ENCODE measurements at regions not wholly inside any gene's neighbourhood (a gene's known extent, or its start where the extent isn't known, plus 50 kb on each side); places are given as distances from the start of the nearest gene placed in this dataset.

- TF ChIP-seq EZH2 (IDR thresholded peaks at IDR 0.05; ENCODE audit: low read length), result no peak
- no peak for TF ChIP-seq CTCF (optimal IDR thresholded peaks at IDR 0.05 in 1 of 3, IDR thresholded peaks at IDR 0.05 in 1 of 3, conservative IDR thresholded peaks at IDR 0.05 in 1 of 3; ENCODE audit: extremely low read depth in 1 of 3, insufficient read depth in 2 of 3, low read length in 3 of 3)
- Histone ChIP-seq H3K36me3 (ENCODE audit: control insufficient read depth in 2 of 2, extremely low read depth in 1 of 2, insufficient read depth in 2 of 2, low read length in 2 of 2) (no peaks in the 10 kb centered on the region), H3K4me3 (ENCODE audit: control insufficient read depth in 2 of 3, extremely low read depth in 1 of 3, insufficient read depth in 2 of 3, low read depth in 1 of 3, low read length in 3 of 3) (no peak overlapping the region), H3K79me2 (ENCODE audit: control insufficient read depth, insufficient read depth, low read length) (no peaks in the 10 kb centered on the region), H3K9ac (ENCODE audit: control insufficient read depth, extremely low read depth, insufficient read depth, low read length) (no peak overlapping the region), H3K4me2 (ENCODE audit: control insufficient read depth, extremely low read depth, insufficient read depth, low read depth, low read length) (no peak overlapping the region), H3K9me1 (ENCODE audit: control insufficient read depth, extremely low read depth, insufficient read depth, low read length) (no peaks in the 10 kb centered on the region), H3K27ac (ENCODE audit: control insufficient read depth, insufficient read depth, low read length) (no peak overlapping the region), H2AFZ (ENCODE audit: control insufficient read depth, low read length) (no peak overlapping the region), H3K4me1 (ENCODE audit: control insufficient read depth, extremely low read depth, insufficient read depth, low read length) (no peaks in the 10 kb centered on the region), H3K27me3 (ENCODE audit: control insufficient read depth, extremely low read depth, insufficient read depth, low read length) (no peaks in the 10 kb centered on the region), H4K20me1 (ENCODE audit: control insufficient read depth, extremely low read depth, insufficient read depth, low read length) (no peaks in the 10 kb centered on the region), H3K9me3 (ENCODE audit: control insufficient read depth, low read depth, low read length) (no peaks in the 10 kb centered on the region)
- FAIRE-seq (no peak), DNase-seq (ENCODE audit: low read depth, low spot score) (no peak)
- dilution Hi-C loops (cut with MboI; ENCODE audit: extremely low pct_ligation_motif_present, low sequenced_read_pairs), result no loop called here
These were observed 161.5 kb downstream of the RPS29 start for GRCh38 chr14:49424436-49425331.

- Histone ChIP-seq H3K4me1 (ENCODE audit: control insufficient read depth, extremely low read depth, insufficient read depth, low read length) (no peaks in the 10 kb centered on the region), H3K36me3 (ENCODE audit: control insufficient read depth in 2 of 2, extremely low read depth in 1 of 2, insufficient read depth in 2 of 2, low read length in 2 of 2) (no peaks in the 10 kb centered on the region), H4K20me1 (ENCODE audit: control insufficient read depth, extremely low read depth, insufficient read depth, low read length) (no peaks in the 10 kb centered on the region), H3K9me3 (ENCODE audit: control insufficient read depth, low read depth, low read length) (no peaks in the 10 kb centered on the region), H3K9me1 (ENCODE audit: control insufficient read depth, extremely low read depth, insufficient read depth, low read length) (no peaks in the 10 kb centered on the region), H3K27ac (ENCODE audit: control insufficient read depth, insufficient read depth, low read length) (no peak overlapping the region), H3K9ac (ENCODE audit: control insufficient read depth, extremely low read depth, insufficient read depth, low read length) (no peak overlapping the region), H2AFZ (ENCODE audit: control insufficient read depth, low read length) (no peak overlapping the region), H3K4me3 (ENCODE audit: control insufficient read depth in 2 of 3, extremely low read depth in 1 of 3, insufficient read depth in 2 of 3, low read depth in 1 of 3, low read length in 3 of 3) (no peak overlapping the region), H3K79me2 (ENCODE audit: control insufficient read depth, insufficient read depth, low read length) (no peaks in the 10 kb centered on the region), H3K4me2 (ENCODE audit: control insufficient read depth, extremely low read depth, insufficient read depth, low read depth, low read length) (no peak overlapping the region), H3K27me3 (ENCODE audit: control insufficient read depth, extremely low read depth, insufficient read depth, low read length) (no peaks in the 10 kb centered on the region)
- no peak for FAIRE-seq
- dilution Hi-C loops (cut with MboI; ENCODE audit: extremely low pct_ligation_motif_present, low sequenced_read_pairs), result no loop called here
- no peak for DNase-seq (ENCODE audit: low read depth, low spot score)
- TF ChIP-seq EZH2 (IDR thresholded peaks at IDR 0.05; ENCODE audit: low read length), result no peak
- no peak for TF ChIP-seq CTCF (optimal IDR thresholded peaks at IDR 0.05 in 1 of 3, IDR thresholded peaks at IDR 0.05 in 1 of 3, conservative IDR thresholded peaks at IDR 0.05 in 1 of 3; ENCODE audit: extremely low read depth in 1 of 3, insufficient read depth in 2 of 3, low read length in 3 of 3)
These were observed 166.0 kb downstream of the RPS29 start for GRCh38 chr14:49420201-49420600.
